ENCODE measurements at regions not wholly inside any gene's neighbourhood (a gene's known extent, or its start where the extent isn't known, plus 50 kb on each side); places are given as distances from the start of the nearest gene placed in this dataset.

- no peak for TF ChIP-seq CTCF (IDR thresholded peaks at IDR 0.05; ENCODE audit: low read depth, low read length)
- TF ChIP-seq EZH2phosphoT487 (IDR thresholded peaks at IDR 0.05; ENCODE audit: low read depth): no peak
These were observed 121.8 kb downstream of the CDC42EP3 start for GRCh38 chr2:37549598-37549997.

Data from OCI-LY3 (cell line).